ENCODE measurements at regions not wholly inside any gene's neighbourhood (a gene's known extent, or its start where the extent isn't known, plus 50 kb on each side); places are given as distances from the start of the nearest gene placed in this dataset.
A peak's percentile ranks its signal among the peaks of the same experiment; 100 is the strongest.

DNA sequence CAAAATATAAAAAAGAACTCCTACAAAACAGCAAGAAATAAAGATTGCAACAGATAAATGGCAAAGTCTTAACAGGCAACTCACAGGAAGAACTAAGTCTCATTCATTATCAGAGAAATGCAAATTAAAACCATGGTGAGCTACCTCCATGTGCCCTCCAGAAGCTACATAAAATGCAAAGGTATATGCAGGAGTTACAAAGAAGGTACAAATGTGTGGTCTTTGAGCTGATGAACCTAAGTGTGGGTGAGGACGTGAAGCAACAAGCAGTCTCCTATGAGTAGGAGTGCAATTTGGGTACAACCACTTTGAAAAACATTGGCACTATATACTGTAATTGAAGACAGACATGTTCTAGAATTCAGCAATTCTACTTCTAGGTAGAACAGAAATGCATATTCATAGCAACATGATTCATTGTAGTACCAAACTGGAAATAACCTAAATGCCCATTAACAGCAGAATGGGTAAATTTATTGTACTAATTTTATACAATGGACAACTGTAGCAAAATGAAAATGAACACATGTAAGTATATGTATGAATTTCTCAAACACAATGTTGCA, 61.6 kb upstream of the KCNMA1 start:
- Histone ChIP-seq H3K36me3 (no peaks in the 10 kb centered on the region), H3K9me3 (no peaks in the 10 kb centered on the region; the same call in 1 of the 2 replicates), H3K27me3 (no peaks in the 10 kb centered on the region), H3K4me1 (peaks cover 3% of the 10 kb centered on the region; the same call in 1 of the 2 replicates), H3K4me3 (ENCODE audit: low read depth, low read length) (no peak overlapping the region)
- TF ChIP-seq, protein P1, sequence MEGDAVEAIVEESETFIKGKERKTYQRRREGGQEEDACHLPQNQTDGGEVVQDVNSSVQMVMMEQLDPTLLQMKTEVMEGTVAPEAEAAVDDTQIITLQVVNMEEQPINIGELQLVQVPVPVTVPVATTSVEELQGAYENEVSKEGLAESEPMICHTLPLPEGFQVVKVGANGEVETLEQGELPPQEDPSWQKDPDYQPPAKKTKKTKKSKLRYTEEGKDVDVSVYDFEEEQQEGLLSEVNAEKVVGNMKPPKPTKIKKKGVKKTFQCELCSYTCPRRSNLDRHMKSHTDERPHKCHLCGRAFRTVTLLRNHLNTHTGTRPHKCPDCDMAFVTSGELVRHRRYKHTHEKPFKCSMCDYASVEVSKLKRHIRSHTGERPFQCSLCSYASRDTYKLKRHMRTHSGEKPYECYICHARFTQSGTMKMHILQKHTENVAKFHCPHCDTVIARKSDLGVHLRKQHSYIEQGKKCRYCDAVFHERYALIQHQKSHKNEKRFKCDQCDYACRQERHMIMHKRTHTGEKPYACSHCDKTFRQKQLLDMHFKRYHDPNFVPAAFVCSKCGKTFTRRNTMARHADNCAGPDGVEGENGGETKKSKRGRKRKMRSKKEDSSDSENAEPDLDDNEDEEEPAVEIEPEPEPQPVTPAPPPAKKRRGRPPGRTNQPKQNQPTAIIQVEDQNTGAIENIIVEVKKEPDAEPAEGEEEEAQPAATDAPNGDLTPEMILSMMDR (IDR thresholded peaks at IDR 0.05; ENCODE audit: low read depth, low read length): no peak
- DNase-seq: no peak

DNA sequence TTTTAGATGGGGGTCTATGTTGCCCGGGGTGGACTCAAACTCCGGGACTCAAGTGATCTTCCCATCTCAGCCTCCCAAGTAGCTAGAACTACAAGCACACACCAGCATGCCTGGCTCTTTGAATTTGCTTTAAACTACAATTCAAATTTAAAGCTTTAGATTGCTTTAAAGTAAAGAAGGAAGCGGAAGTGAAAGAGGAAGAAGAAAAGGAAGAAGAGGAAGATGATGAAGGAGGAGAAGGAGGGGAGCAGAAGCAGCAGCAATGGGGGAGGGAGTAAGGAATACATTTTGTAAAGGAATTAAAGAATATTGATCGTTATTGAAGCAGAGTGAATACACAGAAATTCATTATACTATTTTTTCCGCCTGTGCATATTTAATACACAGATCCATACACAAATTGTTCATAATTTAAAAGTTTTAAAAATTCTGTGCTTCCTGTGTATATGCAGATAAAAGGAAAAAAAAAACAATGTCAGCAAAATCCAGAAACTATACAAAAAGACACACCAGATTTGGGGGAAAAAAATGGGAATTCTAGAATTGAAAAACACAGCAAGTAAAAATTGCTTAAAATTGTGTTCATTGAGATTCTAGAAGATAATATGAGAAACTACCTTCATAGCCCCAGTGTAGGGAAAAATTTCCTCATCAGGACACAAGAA, 60.8 kb upstream of the KCNMA1 start:
- Histone ChIP-seq H3K36me3 (no peaks in the 10 kb centered on the region), H3K4me1 (peaks cover 3% of the 10 kb centered on the region; the same call in 1 of the 2 replicates), H3K9me3 (no peaks in the 10 kb centered on the region), H3K4me3 (ENCODE audit: low read depth, low read length) (no peak overlapping the region), H3K27me3 (no peaks in the 10 kb centered on the region)
- no peak for DNase-seq
- TF ChIP-seq, protein P1 (IDR thresholded peaks at IDR 0.05; ENCODE audit: low read depth, low read length): no peak

DNA sequence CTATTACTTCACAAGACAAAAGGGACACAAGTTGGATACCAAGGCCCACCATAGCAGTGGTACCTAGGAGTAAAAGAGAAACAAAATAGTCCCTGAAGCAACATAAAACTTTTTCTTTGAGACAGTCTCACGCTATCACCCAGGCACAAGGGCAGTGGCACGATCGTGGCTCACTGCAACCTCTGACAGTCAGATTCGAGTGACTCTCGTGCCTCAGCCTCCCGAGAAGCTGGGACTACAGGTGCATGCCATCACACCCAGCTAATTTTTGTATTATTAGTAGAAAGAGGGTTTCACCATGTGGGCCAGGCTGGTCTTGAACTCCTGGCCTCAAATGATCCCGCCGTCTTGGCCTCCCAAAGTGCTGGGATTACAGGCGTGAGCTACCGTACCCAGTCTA, 59.0 kb upstream of the KCNMA1 start:
- H3K9me3 ChIP-seq: no peaks in the 10 kb centered on the region
- DNase-seq: no peak
- H3K36me3 ChIP-seq: no peaks in the 10 kb centered on the region
- H3K27me3 ChIP-seq: no peaks in the 10 kb centered on the region
- no peak overlapping the region for H3K4me3 ChIP-seq (ENCODE audit: low read depth, low read length)
- no peaks in the 10 kb centered on the region for H3K4me1 ChIP-seq
- TF ChIP-seq, protein P1 (IDR thresholded peaks at IDR 0.05; ENCODE audit: low read depth, low read length): no peak

DNA sequence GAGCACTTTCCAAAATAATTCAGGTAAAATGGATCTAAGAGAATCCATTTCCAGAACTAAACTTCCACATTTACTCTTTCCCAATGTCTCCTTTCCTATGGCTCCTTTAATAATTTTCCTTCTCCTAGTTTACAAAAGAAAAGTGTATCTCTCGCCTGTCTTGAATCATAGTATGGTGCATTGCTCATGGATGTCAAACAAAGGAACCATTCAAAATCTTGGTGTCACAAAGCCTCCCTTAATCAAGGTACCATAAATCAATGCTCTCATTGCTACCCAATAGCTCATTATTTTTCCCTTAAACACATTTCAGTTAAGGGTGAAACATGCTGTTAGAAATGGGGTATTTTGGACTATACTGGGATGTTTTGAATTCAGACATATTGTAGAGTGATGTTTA, 57.6 kb upstream of the KCNMA1 start:
- Histone ChIP-seq H3K36me3 (no peaks in the 10 kb centered on the region), H3K9me3 (no peaks in the 10 kb centered on the region), H3K4me3 (ENCODE audit: low read depth, low read length) (no peak overlapping the region), H3K27me3 (no peaks in the 10 kb centered on the region), H3K4me1 (no peaks in the 10 kb centered on the region)
- no peak for DNase-seq
- TF ChIP-seq, protein P1 (IDR thresholded peaks at IDR 0.05; ENCODE audit: low read depth, low read length): no peak

DNA sequence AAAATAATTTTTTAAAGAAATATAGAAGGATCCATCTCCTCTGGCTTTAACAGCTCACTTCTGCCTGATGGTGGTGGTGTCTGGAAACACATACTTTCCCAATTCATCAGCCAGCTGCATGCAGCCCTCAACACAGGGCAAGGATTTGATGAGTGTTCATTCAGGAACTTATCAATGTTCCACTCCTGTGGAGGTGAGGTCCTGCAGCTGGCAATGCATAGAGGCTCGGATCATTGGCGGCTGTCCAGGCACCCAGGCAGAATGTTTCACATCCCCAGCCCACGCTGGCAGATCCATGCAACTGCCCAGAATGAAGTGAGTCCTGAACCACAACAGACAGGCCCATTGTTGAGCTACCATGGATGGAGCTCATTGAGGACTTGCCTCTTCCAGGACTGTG, 55.2 kb upstream of the KCNMA1 start:
- H3K4me3 ChIP-seq (ENCODE audit: low read depth, low read length): no peak overlapping the region
- no peaks in the 10 kb centered on the region for H3K36me3 ChIP-seq
- no peaks in the 10 kb centered on the region for H3K27me3 ChIP-seq
- DNase-seq: peak; percentile 30
- no peaks in the 10 kb centered on the region for H3K4me1 ChIP-seq
- TF ChIP-seq, protein P1 (IDR thresholded peaks at IDR 0.05; ENCODE audit: low read depth, low read length): 0 out of 2 replicates have a peak, but pooled peaks have one; percentile 6
- no peaks in the 10 kb centered on the region for H3K9me3 ChIP-seq

DNA sequence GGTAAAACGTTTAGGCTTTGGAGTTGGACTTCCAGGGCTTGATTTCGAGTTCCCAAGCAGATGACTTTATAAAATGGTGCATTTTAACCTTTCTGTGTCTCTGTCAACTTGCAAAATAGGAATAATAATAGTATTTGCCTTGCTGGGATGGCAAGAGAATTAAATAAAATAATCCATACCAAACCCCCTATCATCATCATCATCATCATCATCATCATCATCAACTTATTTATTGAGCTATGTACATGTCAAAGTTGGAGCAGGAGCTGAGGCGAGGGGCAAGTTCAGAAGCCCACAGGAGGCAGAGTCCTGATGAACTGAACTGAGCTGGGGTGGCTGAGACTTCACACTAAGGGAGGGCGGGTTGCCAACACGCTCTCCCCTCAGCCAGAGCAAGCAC, 51.7 kb upstream of the KCNMA1 start:
- DNase-seq: no peak
- Histone ChIP-seq H3K27me3 (no peaks in the 10 kb centered on the region), H3K4me1 (no peaks in the 10 kb centered on the region), H3K36me3 (no peaks in the 10 kb centered on the region), H3K9me3 (no peaks in the 10 kb centered on the region), H3K4me3 (ENCODE audit: low read depth, low read length) (no peak overlapping the region)
- TF ChIP-seq, protein P1 (IDR thresholded peaks at IDR 0.05; ENCODE audit: low read depth, low read length): no peak
